ENCODE measurements at regions not wholly inside any gene's neighbourhood (a gene's known extent, or its start where the extent isn't known, plus 50 kb on each side); places are given as distances from the start of the nearest gene placed in this dataset.

GRCh38 chr18:56368066-56368465, 270.3 kb downstream of the TXNL1 start:
- DNase-seq (ENCODE audit: low read depth in 1 of 2, low spot score in 1 of 2) (no peak), ATAC-seq (no peak), FAIRE-seq (no peak)
- WGBS (ENCODE audit: missing lambda C conversion rate) = 90% methylated on average over 5 of the region's 5 CpGs
- Histone ChIP-seq H3K27ac (no peak overlapping the region), H3K9me3 (no peaks in the 10 kb centered on the region), H3K4me3 (no peak overlapping the region), H3K4me1 (peaks cover 1% of the 10 kb centered on the region; the same call in 2 of the 3 replicates), H3K4me2 (no peak overlapping the region)
- ChIA-PET POLR2A (no interaction called here), CTCF (interaction anchor here (1.1 to 1.2 kb wide), 2 partner anchors 19 to 952 kb away, joined by 3 read pairs; no protein-coding TSS in a partner anchor)
- TF ChIP-seq TP53 (CRISPR knock-in tag; IDR thresholded peaks at IDR 0.05) (no peak), EP300 (IDR thresholded peaks at IDR 0.05) (no peak), GATA3 (IDR thresholded peaks at IDR 0.05; ENCODE audit: borderline replicate concordance) (no peak), EHF (CRISPR knock-in tag; IDR thresholded peaks at IDR 0.05) (no peak), JUN (IDR thresholded peaks at IDR 0.05) (no peak), CHD2 (IDR thresholded peaks at IDR 0.05; ENCODE audit: low read length, partially characterized antibody) (no peak)

GRCh38 chr18:56358608-56359280, 279.6 kb downstream of the TXNL1 start:
- TF ChIP-seq EP300 (IDR thresholded peaks at IDR 0.05) = no peak
- TF ChIP-seq SMC3 (IDR thresholded peaks at IDR 0.05) = 0 out of 3 replicates have a peak, but pooled peaks have one; percentile 8
- no peak for TF ChIP-seq PBX3 (IDR thresholded peaks at IDR 0.05)
- TF ChIP-seq SREBF2 (IDR thresholded peaks at IDR 0.05) = no peak
- no peak for TF ChIP-seq BHLHE40 (IDR thresholded peaks at IDR 0.05; ENCODE audit: low read depth, low read length)
- no peak for TF ChIP-seq FOXS1 (CRISPR knock-in tag; IDR thresholded peaks at IDR 0.05)
- no peak for TF ChIP-seq ZFP36 (IDR thresholded peaks at IDR 0.05; ENCODE audit: borderline replicate concordance, partially characterized antibody)
- TF ChIP-seq FOSB (CRISPR knock-in tag; IDR thresholded peaks at IDR 0.05) = no peak
- no peak for TF ChIP-seq MAFK (IDR thresholded peaks at IDR 0.05; ENCODE audit: partially characterized antibody)
- TF ChIP-seq FOSL2 (IDR thresholded peaks at IDR 0.05) = no peak
- no peak for TF ChIP-seq FOSL2 (CRISPR knock-in tag; IDR thresholded peaks at IDR 0.05)
- 0 out of 3 replicates have a peak, but pooled peaks have one; percentile 9 for TF ChIP-seq CTCF (IDR thresholded peaks at IDR 0.05)
- TF ChIP-seq POLR2A (IDR thresholded peaks at IDR 0.05; ENCODE audit: low read length) = no peak
- no peak for TF ChIP-seq CBX2 (IDR thresholded peaks at IDR 0.05; ENCODE audit: borderline replicate concordance, low read depth)
- TF ChIP-seq RAD21 (conservative IDR thresholded peaks at IDR 0.05 in 1 of 2, IDR thresholded peaks at IDR 0.05 in 1 of 2) = peak in 1 of 2 experiments; percentile 29; a peak in 1 of 5 replicates
- no peak for DNase-seq (ENCODE audit: low read depth in 1 of 2, low spot score in 1 of 2)
- ATAC-seq = no peak
- ChIA-PET CTCF (interaction anchor here (0.9 to 2.3 kb wide), 4 partner anchors 45 to 218 kb away, joined by 3 to 6 read pairs (median 4); no protein-coding TSS in a partner anchor), POLR2A (no interaction called here)
- WGBS (ENCODE audit: missing lambda C conversion rate) = 52% methylated on average over 5 of the region's 5 CpGs
- FAIRE-seq = no peak
- H3K27ac ChIP-seq = no peak overlapping the region
- no peak overlapping the region for H3K4me2 ChIP-seq
- H3K4me1 ChIP-seq = no peaks in the 10 kb centered on the region
- no peaks in the 10 kb centered on the region for H3K9me3 ChIP-seq
- H3K4me3 ChIP-seq = no peak overlapping the region

- CTCF ChIA-PET = no interaction called here
- H3K4me3 ChIP-seq = no peak overlapping the region
- FAIRE-seq (no peak), ATAC-seq (no peak), DNase-seq (ENCODE audit: low read depth in 1 of 2, low spot score in 1 of 2) (no peak)
- H3K4me2 ChIP-seq = no peak overlapping the region
- POLR2A ChIA-PET = no interaction called here
- H3K4me1 ChIP-seq = no peaks in the 10 kb centered on the region
- WGBS (ENCODE audit: missing lambda C conversion rate) = 67% methylated on average over 2 of the region's 2 CpGs
- TF ChIP-seq CEBPB (IDR thresholded peaks at IDR 0.05) (no peak), CHD4 (IDR thresholded peaks at IDR 0.05; ENCODE audit: borderline replicate concordance) (no peak), ZFP36 (IDR thresholded peaks at IDR 0.05; ENCODE audit: borderline replicate concordance, partially characterized antibody) (no peak), RARB (CRISPR knock-in tag; IDR thresholded peaks at IDR 0.05) (no peak), HOXA7 (CRISPR knock-in tag; IDR thresholded peaks at IDR 0.05) (no peak), SMC3 (IDR thresholded peaks at IDR 0.05) (no peak), MYC (IDR thresholded peaks at IDR 0.05; ENCODE audit: borderline replicate concordance, low read length) (no peak), KDM5A (IDR thresholded peaks at IDR 0.05) (no peak)
- no peak overlapping the region for H3K27ac ChIP-seq
- H3K9me3 ChIP-seq = no peaks in the 10 kb centered on the region
Observed at GRCh38 chr18:56353663-56354260, 284.6 kb downstream of the TXNL1 start.
